ENCODE measurements at regions not wholly inside any gene's neighbourhood (a gene's known extent, or its start where the extent isn't known, plus 50 kb on each side); places are given as distances from the start of the nearest gene placed in this dataset.
"Not testable (repeated sequence)": the region's sequence is repeated elsewhere in the genome, so short reads cannot be mapped to it uniquely, and the experiment has no call there.

DNA sequence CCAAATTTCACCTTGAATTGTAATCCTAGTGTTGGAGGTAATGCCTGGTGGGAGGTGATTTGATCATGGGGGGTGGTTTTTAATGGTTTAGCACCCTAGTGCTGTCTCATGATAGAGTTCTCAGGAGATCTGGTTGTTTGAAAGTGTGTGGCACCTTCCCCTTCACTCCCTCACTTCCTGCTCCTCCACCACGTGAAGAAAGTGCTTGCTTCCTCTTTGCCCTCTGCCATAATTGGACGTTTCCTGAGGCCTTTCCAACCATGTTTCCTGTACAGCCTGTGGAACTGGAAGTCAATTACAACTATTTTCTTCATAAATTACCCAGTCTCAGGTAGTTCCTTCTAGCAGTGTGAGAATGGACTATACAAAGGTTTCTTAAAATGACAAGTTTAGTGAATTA lies 251.8 kb upstream of the NETO1 start:
- TF ChIP-seq, protein P1, sequence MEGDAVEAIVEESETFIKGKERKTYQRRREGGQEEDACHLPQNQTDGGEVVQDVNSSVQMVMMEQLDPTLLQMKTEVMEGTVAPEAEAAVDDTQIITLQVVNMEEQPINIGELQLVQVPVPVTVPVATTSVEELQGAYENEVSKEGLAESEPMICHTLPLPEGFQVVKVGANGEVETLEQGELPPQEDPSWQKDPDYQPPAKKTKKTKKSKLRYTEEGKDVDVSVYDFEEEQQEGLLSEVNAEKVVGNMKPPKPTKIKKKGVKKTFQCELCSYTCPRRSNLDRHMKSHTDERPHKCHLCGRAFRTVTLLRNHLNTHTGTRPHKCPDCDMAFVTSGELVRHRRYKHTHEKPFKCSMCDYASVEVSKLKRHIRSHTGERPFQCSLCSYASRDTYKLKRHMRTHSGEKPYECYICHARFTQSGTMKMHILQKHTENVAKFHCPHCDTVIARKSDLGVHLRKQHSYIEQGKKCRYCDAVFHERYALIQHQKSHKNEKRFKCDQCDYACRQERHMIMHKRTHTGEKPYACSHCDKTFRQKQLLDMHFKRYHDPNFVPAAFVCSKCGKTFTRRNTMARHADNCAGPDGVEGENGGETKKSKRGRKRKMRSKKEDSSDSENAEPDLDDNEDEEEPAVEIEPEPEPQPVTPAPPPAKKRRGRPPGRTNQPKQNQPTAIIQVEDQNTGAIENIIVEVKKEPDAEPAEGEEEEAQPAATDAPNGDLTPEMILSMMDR (IDR thresholded peaks at IDR 0.05), result no peak
- no peak for TF ChIP-seq POLR2A (IDR thresholded peaks at IDR 0.05)
- TF ChIP-seq EP300 (IDR thresholded peaks at IDR 0.05), result no peak
- TF ChIP-seq POLR2AphosphoS5 (IDR thresholded peaks at IDR 0.05), result no peak
- Histone ChIP-seq H3K4me3 (no peak overlapping the region), H3K4me1 (no peaks in the 10 kb centered on the region), H3K36me3 (no peaks in the 10 kb centered on the region), H3K9me3 (no peaks in the 10 kb centered on the region), H3K27me3 (no peaks in the 10 kb centered on the region), H3K27ac (no peak overlapping the region)
- WGBS, 2 donors, result 21 to 25% methylated on average over 2 of the region's 2 CpGs
- intact Hi-C loops (cut with DNase I), result no loop called here
- no peak for DNase-seq

DNA sequence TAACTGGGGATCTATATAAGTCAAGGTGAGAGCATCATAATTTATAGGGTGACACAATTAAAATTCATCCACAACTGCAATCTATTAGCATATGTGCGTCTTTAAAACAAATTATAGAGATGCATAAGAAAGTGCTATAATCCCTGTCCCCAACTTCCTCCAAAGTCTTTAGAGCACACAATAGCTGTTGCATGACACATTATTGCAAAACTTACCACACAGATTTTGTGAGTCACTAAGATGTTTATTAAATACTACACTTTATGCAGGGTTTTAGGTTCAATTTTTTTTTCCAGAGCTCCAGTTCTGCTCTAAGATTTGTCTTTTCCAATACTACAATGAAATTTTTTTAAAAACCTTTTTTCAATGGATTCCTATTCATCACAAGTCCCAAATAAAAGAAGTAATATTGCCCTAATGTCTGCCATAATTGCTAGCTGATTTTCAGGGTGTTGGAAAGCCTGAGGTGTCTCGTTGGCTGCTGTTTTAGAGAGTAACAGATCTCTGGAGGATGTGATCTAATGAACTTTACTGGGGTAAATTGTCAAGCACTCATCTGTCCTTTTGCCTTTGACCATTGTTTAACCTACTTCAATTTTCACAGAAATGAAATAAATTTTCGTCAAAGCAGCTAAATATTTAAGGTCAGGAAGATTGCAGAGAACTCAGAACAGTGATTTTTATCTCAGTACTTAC lies 250.5 kb upstream of the NETO1 start:
- H3K4me1 ChIP-seq, result no peaks in the 10 kb centered on the region
- no peaks in the 10 kb centered on the region for H3K36me3 ChIP-seq
- no peak overlapping the region for H3K27ac ChIP-seq
- H3K4me3 ChIP-seq, result no peak overlapping the region
- H3K9me3 ChIP-seq, result no peaks in the 10 kb centered on the region
- no peaks in the 10 kb centered on the region for H3K27me3 ChIP-seq
- no peak for DNase-seq
- WGBS, 2 donors, result 49 to 75% methylated on average over 3 of the region's 3 CpGs
- intact Hi-C loops (cut with DNase I), result no loop called here
- no peak for TF ChIP-seq EP300 (IDR thresholded peaks at IDR 0.05)
- TF ChIP-seq, protein P1 (IDR thresholded peaks at IDR 0.05), result no peak

DNA sequence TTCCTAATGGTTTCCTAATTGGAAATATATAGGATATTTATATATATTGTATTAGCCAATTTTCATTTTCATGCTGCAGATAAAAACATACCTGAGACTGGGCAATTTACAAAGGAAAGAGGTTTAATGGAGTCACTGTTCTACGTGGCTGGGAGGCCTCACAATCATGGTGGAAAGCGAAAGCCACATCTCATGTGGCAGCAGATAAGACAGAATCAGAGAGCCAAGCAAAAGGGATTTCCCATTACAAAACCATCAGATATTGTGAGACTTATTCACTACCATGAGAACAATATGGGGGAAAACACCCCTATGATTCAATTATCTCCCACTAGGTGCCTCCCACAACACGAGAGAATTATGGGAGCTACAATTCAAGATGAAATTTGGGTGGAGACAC lies 242.5 kb upstream of the NETO1 start:
- Histone ChIP-seq H3K9me3 (no peaks in the 10 kb centered on the region), H3K27me3 (no peaks in the 10 kb centered on the region), H3K4me3 (no peak overlapping the region), H3K36me3 (no peaks in the 10 kb centered on the region), H3K27ac (no peak overlapping the region), H3K4me1 (no peaks in the 10 kb centered on the region)
- DNase-seq, result no peak
- WGBS, 2 donors, result 66 to 81% methylated on average over 3 of the region's 3 CpGs
- TF ChIP-seq POLR2A (IDR thresholded peaks at IDR 0.05) (no peak), POLR2AphosphoS5 (IDR thresholded peaks at IDR 0.05) (no peak), EP300 (IDR thresholded peaks at IDR 0.05) (no peak)
- TF ChIP-seq, protein P1 (IDR thresholded peaks at IDR 0.05), result no peak
- intact Hi-C loops (cut with DNase I), result no loop called here

DNA sequence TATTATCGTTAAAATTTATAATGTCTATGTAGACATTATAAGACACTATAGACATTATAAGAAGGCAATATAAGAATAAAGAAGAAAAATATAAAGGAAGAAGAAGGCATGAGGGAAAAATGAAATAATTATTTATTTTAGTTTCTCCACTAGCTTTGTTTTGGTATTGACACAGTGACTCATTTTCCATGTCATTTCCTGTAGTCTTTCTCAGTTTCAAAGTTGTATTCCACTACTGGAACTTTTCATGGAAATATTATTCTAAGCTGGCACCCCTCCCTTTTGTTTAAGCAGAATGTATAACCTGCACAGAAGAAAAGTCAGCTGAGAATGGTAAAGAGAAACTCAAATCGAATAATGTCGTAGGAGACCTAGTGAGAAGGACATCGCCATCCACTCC lies 234.2 kb upstream of the NETO1 start:
- H3K27me3 ChIP-seq, result no peaks in the 10 kb centered on the region

DNA sequence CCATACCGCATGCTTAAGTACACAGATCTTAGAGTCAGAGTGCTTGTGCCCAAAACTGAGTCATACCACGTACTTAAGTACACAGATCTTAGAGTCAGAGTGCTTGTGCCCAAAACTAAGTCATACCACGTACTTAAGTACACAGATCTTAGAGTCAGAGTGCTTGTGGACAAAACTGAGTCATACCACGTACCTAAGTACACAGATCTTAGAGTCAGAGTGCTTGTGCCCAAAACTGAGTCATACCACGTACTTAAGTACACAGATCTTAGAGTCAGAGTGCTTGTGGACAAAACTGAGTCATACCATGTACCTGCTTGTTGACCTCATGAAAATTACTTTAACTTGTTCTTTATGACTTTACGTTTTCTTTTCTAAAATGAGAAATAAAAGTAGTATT lies 233.7 kb upstream of the NETO1 start:
- H3K36me3 ChIP-seq; H3K9me3 ChIP-seq; H3K4me1 ChIP-seq; H3K27me3 ChIP-seq; H3K27ac ChIP-seq; DNase-seq; H3K4me3 ChIP-seq; intact Hi-C loops (cut with DNase I): not testable (repeated sequence)
- WGBS, 2 donors, result 47 to 76% methylated on average over 6 of the region's 6 CpGs

More for the DNA sequence above, 234.2 kb upstream of the NETO1 start:
- TF ChIP-seq EP300 (IDR thresholded peaks at IDR 0.05) (no peak), POLR2AphosphoS5 (IDR thresholded peaks at IDR 0.05) (no peak), POLR2A (IDR thresholded peaks at IDR 0.05) (no peak)
- TF ChIP-seq, protein P1 (IDR thresholded peaks at IDR 0.05), result no peak
- intact Hi-C loops (cut with DNase I), result no loop called here
- no peaks in the 10 kb centered on the region for H3K36me3 ChIP-seq
- no peak overlapping the region for H3K4me3 ChIP-seq
- no peaks in the 10 kb centered on the region for H3K9me3 ChIP-seq
- DNase-seq, result no peak
- no peaks in the 10 kb centered on the region for H3K4me1 ChIP-seq
- no peak overlapping the region for H3K27ac ChIP-seq
- WGBS, 2 donors, result 93 to 97% methylated on average over 4 of the region's 4 CpGs
